HepG2 (cell line): ENCODE measurements at regions not wholly inside any gene's neighbourhood (a gene's known extent, or its start where the extent isn't known, plus 50 kb on each side); places are given as distances from the start of the nearest gene placed in this dataset.

ENCODE experiments used
- ATAC-seq: fragments of 200-7000 bp; cut with Tn5 transposase; 3 replicates; pipeline ENCODE4 v1.9.1; 2020; ENCODE audit warnings: mild to moderate bottlenecking, moderate library complexity
- BruUV-seq: library from RNA; stranded (reverse); fragments of 400-500 nt; replicated peaks from 2 replicates; lab custom pipeline; 2021; lab: Mats Ljungman, UMichigan
- CTCF ChIA-PET: fragments of 300-600 bp; formaldehyde crosslinking; extraction: SDS; loops from one replicate; lab custom pipeline; 2021; ENCODE audit warnings: low total read pairs, inconsistent platforms, low intra/inter-chr PET ratio; lab: Yijun Ruan, JAX
- POLR2A ChIA-PET: fragments of 350-600 bp; sonication (Branson Sonifier 250); formaldehyde crosslinking; loops from one replicate; lab custom pipeline; 2020; ENCODE audit warnings: antibody characterized with exemption, inconsistent platforms; lab: Yijun Ruan, JAX
- DNase-seq: peaks from one replicate; pipeline ENCODE4 v3.0.0-alpha.2; 2015; ENCODE audit warnings: low spot score
- FAIRE-seq: peaks from 3 replicates; lab custom pipeline; 2011; peaks lifted over from hg19 to GRCh38; lab: Jason Lieb, UNC
- H2AFZ ChIP-seq: one replicate; pipeline ENCODE4 v1.6.1; 2011; ENCODE audit warnings: low read length, inconsistent platforms
- H3K27ac ChIP-seq: fragments of 300-600 bp; 3 replicates; pipeline ENCODE4 v1.8.0; 2011; ENCODE audit warnings: mixed run types, mild to moderate bottlenecking, mixed read lengths, low read length, inconsistent platforms; ENCODE audit not compliant: insufficient read depth; ENCODE audit errors: extremely low read length
- H3K27me3 ChIP-seq, 2 experiments: fragments of 200-600 bp in 1 of 2; 2 replicates in 1 of 2; 3 replicates in 1 of 2; pipeline versions ENCODE4 v1.6.0 to v1.8.0; 2011; ENCODE audit warnings: low read length in 2 of 2, mild to moderate bottlenecking in 2 of 2, moderate library complexity in 2 of 2, inconsistent platforms in 1 of 2; ENCODE audit not compliant: insufficient read depth in 2 of 2, control insufficient read depth in 1 of 2
- H3K36me3 ChIP-seq, 2 experiments: fragments of 200-600 bp in 1 of 2; replicated peaks in 1 of 2; 2 replicates in 1 of 2; 3 replicates in 1 of 2; pipeline versions ENCODE4 v1.5.1 to v1.8.0; 2011; ENCODE audit warnings: low read length in 2 of 2, inconsistent platforms in 1 of 2; ENCODE audit not compliant: insufficient read depth in 2 of 2, control insufficient read depth in 1 of 2
- H3K4me1 ChIP-seq: 2 replicates; pipeline ENCODE4 v1.5.1; 2012; ENCODE audit warnings: low read length, inconsistent platforms; ENCODE audit not compliant: insufficient read depth
- H3K4me2 ChIP-seq: 2 replicates; pipeline ENCODE4 v1.6.0; 2011; ENCODE audit warnings: low read depth, low read length, inconsistent platforms
- H3K4me3 ChIP-seq, 3 experiments: fragments of 200-600 bp in 1 of 3; sonication (generic), shearing (Covaris generic) in 1 of 3; replicated peaks in 1 of 3; 2 replicates each; pipeline ENCODE4 v1.5.1; 2011 to 2016; ENCODE audit warnings: low read length in 3 of 3, inconsistent platforms in 2 of 3, low read depth in 2 of 3, mild to moderate bottlenecking in 2 of 3, control low read depth in 1 of 3, mixed read lengths in 1 of 3; ENCODE audit not compliant: insufficient read depth in 1 of 3
- H3K79me2 ChIP-seq: one replicate; pipeline ENCODE4 v1.6.1; 2011; ENCODE audit warnings: low read length, inconsistent platforms; ENCODE audit not compliant: insufficient read depth
- H3K9ac ChIP-seq: 2 replicates; pipeline ENCODE4 v1.6.0; 2011; ENCODE audit warnings: mild to moderate bottlenecking, low read depth, low read length, inconsistent platforms; ENCODE audit not compliant: insufficient read depth
- H3K9me3 ChIP-seq: 2 replicates; pipeline ENCODE4 v1.5.1; 2012; ENCODE audit warnings: mild to moderate bottlenecking, low read length
- H4K20me1 ChIP-seq: 2 replicates; pipeline ENCODE4 v1.6.0; 2011; ENCODE audit warnings: inconsistent platforms, mild to moderate bottlenecking, low read length, moderate library complexity; ENCODE audit not compliant: insufficient read depth
- ARID4A ChIP-seq: sonication (generic); formaldehyde crosslinking; IDR thresholded peaks from 2 replicates; pipeline ENCODE4 v1.5.0; 2020; ENCODE audit warnings: mild to moderate bottlenecking, missing genetic modification reagents, borderline replicate concordance
- BHLHE40 ChIP-seq: IDR thresholded peaks from 2 replicates; pipeline ENCODE4 v1.6.1; 2011; ENCODE audit warnings: low read length, improper control_type of control experiment
- SMAD1 ChIP-seq: sonication (generic); formaldehyde crosslinking; IDR thresholded peaks from 2 replicates; pipeline ENCODE4 v1.4.0; 2020; ENCODE audit warnings: missing genetic modification reagents, low read depth, mild to moderate bottlenecking, borderline replicate concordance
- ZNF605 ChIP-seq: sonication (generic); formaldehyde crosslinking; IDR thresholded peaks from 2 replicates; pipeline ENCODE4 v1.8.0; 2022; ENCODE audit warnings: mild to moderate bottlenecking, missing genetic modification reagents
- WGBS: methylation state at CpG from one replicate; pipeline ENCODE4 v1.1.6; 2017; ENCODE audit warnings: low lambda C conversion rate; 5-methylcytosine and 5-hydroxymethylcytosine counted together
- in situ Hi-C: cut with HindIII; loops from 2 replicates; pipeline ENCODE4 v1.10.0; 2017; ENCODE audit warnings: low pct_unique_long_range_greater_than_20kb; ENCODE audit not compliant: extremely low pct_ligation_motif_present
- intact Hi-C: fragments of 100-400 bp; cut with micrococcal nuclease; formaldehyde crosslinking; loops from one replicate; pipeline ENCODE4 v1.10.0; 2022; ENCODE audit not compliant: unreplicated experiment

GRCh38 chr10:83706952-83707582, 432.2 kb upstream of the GHITM start (continued):
- TF ChIP-seq ARID4A (CRISPR knock-in tag) (no peak), BHLHE40 (no peak), SMAD1 (CRISPR knock-in tag) (no peak)

- Histone ChIP-seq H3K27ac (no peak overlapping the region), H2AFZ (no peak overlapping the region), H3K27me3 (no peaks in the 10 kb centered on the region), H3K9ac (no peak overlapping the region), H3K36me3 (no peaks in the 10 kb centered on the region), H3K4me1 (no peaks in the 10 kb centered on the region), H4K20me1 (no peaks in the 10 kb centered on the region), H3K9me3 (peaks cover 59% of the 10 kb centered on the region), H3K4me3 (no peak overlapping the region), H3K79me2 (no peaks in the 10 kb centered on the region), H3K4me2 (no peak overlapping the region)
- ATAC-seq (no peak), DNase-seq (no peak), FAIRE-seq (no peak)
- WGBS = 23% methylated on average over 1 of the region's 1 CpG
- no peak for TF ChIP-seq ZNF605 (CRISPR knock-in tag)
- intact Hi-C loops = no loop called here
- in situ Hi-C loops = no loop called here
- POLR2A ChIA-PET = no interaction called here
- BruUV-seq = no TSS peak
- CTCF ChIA-PET = no interaction called here
Observed at GRCh38 chr10:83713423-83713822, 425.9 kb upstream of the GHITM start.
